HPDE6-E6E7 (cell line): ENCODE measurements at regions not wholly inside any gene's neighbourhood (a gene's known extent, or its start where the extent isn't known, plus 50 kb on each side); places are given as distances from the start of the nearest gene placed in this dataset.
"Not testable (repeated sequence)": the region's sequence is repeated elsewhere in the genome, so short reads cannot be mapped to it uniquely, and the experiment has no call there.

Experiments
- DNase-seq: peaks from one replicate; pipeline ENCODE4 v3.0.0; 2011; ENCODE audit warnings: missing footprints; ENCODE audit errors: extremely low spot score

GRCh38 chr3:20334842-20335241, 148.8 kb upstream of the SGO1 start:
- no peak for DNase-seq

- no peak for DNase-seq
Measured at GRCh38 chr3:20327889-20328288, 141.9 kb upstream of the SGO1 start.

DNA sequence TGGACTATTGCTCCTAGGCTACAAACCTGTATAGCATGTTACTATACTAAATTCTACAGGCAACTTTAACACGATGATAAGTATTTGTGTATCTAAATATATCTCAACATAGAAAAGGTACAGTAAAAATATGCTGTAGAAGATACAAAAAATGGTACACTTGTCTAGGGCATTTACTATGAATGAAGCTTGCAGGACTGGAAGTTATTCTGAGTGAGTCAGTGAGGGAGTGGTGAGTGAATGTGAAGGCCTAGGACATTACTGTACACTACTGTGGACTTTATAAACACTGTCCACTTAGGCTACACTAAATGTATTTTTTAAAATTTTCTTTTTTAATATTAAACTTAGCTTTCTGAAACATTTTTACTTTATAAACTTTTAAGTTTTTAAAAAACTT, 140.5 kb upstream of the SGO1 start:
- DNase-seq: no peak

DNA sequence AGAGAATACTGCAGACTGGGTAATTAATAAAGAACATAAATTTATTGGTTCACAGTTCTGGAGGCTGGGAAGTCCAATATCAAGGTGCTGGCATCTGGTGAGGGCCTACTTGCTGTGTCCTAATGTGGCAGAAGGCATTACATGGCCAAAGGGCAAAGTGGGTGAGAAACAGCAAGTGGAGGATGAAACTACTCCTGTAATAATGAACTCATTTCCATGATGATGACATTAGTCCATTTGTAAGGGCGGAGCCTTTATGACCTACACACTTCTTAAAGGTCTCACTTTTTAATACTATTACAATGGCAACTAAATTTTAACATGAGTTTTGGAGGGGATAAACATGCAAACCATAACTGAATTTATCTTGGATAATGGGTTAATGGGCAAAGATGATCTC, 139.6 kb upstream of the SGO1 start:
- DNase-seq: no peak

DNA sequence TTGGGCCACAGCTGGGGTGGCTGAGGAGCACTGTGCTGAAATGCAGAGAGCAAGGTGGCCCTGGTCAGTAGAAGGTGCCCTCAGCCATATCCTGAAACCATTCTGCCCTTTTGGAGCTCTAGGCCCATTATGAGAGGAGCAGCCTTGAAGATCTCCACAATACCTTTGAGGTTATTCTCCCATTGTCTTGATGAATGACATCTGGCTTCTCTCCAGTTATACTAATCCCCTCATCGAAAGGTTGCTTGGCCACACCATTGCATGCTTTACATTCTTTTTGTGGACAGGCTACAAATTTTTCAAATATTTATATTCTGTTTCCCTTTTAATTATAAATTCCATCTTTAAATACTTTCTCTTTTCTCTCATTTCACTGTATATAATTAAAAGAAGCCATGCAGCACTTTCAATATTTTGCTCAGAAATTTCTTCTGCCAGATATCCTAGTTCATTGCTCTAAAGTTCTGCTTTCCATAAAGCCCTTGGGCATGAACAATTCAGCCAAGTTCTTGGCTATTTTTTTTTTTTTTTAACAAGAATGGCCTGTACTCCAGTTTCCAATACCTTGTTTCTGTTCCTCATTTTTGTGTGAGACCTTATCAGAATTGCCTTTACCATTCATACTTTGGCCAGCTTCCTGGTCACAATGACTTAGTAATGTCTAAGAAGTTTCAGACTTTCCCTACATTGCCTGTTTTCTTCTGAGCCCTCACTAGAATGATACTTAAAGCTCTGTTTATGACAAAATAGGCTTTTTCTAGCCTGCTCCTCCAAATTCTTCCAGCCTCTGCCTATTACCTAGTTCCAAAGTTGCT, 138.9 kb upstream of the SGO1 start:
- no peak for DNase-seq

DNA sequence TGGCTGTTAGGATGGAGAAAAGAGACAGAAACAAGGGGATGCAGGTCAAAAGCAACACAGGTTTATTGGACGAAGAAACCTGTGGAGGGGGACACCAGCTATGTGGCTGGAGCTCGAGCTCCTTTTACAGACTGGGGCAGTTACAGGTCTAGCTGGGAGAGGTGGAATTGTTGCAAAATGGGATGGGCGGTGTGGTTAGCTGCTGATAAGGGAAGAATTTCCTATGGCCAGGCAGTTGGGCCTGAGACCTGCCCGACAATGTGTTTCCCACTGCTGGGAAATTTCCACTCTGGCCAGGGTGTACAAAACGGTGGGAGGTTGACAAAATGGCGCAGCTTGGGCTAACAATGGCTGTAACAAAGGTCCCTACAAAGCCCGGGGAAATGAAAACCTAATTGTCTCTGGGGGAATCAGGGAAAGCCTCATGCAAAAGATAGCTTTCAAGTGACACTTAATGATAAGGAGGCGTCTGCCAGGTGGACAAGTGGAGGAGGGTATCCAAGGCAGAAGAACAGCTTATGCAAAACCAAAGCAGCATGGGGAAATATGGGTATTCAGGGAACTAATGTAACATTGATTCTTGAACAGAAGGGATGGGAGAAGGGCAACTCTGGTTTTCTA, 137.4 kb upstream of the SGO1 start:
- DNase-seq: no peak

- DNase-seq: no peak
Measured at GRCh38 chr3:20322085-20322484, 136.1 kb upstream of the SGO1 start.

GRCh38 chr3:20321391-20322047, 135.5 kb upstream of the SGO1 start:
- DNase-seq: no peak

GRCh38 chr3:20320489-20320888, 134.5 kb upstream of the SGO1 start:
- no peak for DNase-seq

GRCh38 chr3:20319551-20319950, 133.5 kb upstream of the SGO1 start:
- no peak for DNase-seq

GRCh38 chr3:20317616-20318015, 131.6 kb upstream of the SGO1 start:
- DNase-seq: no peak

DNA sequence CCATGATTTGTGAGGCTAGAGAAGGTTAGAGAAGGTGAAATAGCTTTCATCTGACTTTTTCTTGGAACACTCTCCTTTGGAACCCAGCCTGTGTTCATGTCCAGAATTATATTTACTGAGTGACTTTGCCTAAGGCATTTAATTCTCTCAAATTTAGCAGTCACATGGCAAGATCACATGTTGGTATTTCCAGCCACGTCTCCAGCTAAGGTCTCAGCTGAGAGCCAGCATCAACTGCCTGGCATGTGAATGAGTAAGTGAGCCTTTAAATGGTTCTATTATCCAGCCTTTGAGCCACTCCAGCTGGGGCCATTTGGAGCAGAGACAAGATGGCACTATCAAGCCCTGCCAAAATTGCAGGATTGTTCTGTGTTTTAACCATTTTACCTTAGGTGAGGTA, 130.2 kb upstream of the SGO1 start:
- no peak for DNase-seq

DNA sequence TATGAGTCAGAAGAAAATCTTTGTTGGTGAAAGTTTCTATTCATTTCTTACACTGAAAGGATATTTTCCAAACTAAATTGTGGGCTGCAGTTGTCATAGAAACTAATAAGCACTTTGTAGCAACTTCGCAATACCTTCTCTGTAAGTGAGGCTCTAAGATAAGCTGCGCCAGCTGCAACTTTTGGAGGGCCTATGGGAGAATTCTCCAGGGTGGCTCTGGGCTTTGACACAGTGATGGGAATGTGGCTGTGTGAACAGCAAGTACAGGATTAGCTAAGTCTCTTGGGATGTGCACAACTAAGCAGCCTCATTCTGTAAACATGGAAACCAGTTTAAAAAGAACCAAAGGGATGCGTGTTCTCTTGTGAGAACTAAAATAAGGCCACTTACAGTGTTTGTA, 124.6 kb upstream of the SGO1 start:
- DNase-seq: no peak

DNA sequence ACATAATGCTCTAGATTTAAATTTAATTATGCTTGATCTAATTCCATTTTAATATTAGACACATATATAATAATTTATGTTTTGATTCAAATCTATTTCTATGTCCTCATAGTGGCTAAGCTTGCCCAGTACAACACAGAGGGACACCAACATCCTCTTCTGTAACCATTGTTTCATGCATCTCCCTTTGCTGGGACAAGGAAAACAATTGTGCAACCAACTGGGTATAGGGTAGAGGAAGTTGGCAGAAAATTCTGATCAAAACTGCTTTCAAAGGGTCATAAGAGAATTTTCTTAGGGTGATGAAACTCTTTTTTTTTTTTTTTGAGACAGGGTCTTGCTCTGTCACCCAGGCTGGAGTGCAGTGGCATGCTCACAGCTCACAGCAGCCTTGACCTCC, 121.4 kb upstream of the SGO1 start:
- no peak for DNase-seq

DNA sequence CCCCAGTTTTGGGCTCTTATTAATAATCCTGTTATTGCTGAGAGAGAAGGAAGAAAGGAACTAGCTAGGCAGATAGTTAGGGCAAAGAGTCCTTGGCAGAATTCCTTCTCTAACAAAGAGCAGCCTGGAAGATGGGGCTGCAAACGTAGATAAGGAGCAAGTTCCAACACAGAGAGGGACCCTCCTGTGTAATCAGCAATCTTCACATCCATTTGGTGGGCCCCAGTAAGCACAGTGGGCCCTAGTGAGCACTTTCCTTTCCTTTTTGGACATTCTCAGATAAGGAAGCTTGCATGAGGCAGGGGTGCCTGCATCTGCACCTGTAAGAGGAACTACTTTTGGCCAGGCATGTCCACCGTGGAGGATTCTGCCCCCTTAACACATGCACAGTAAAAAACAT, 119.6 kb upstream of the SGO1 start:
- DNase-seq: no peak

DNA sequence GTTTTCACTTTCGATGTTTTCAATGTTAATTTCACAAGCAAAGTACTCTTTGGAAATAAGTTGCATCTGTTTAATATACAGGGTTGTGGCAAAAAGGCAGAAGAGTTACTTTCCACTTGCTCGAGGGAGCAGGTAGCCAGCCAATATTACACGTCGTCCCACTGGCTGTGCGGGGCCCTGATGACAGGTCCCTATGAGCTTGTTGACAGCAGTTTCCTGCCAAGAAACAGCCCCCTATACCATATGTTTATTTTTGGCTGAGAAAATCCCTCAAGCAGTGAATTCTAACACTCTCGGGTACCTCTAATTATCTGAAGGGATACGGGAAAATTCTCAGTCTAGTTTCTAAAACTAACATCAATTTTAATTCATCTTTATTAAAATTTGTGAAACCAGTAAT, 116.8 kb upstream of the SGO1 start:
- no peak for DNase-seq

DNA sequence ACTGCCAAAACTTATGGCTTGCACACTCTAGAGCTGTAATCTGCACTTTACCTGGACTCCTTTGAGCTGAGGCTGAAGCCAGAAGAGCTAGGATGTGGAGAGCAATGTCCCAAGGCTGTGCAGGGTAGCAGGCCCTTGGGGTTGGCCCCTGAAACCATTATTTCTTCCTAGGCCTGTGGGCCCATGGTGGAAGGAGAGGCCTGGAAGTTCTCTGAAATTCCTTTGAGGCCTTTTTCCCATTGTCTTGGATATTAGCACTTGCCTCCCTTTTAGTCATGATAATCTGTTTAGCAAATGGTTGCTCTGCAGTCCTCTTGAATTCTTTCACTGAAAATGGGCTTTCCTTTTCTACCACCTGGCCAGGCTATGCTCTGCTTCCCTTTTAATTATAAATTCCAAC, 102.0 kb upstream of the SGO1 start:
- DNase-seq: no peak

DNA sequence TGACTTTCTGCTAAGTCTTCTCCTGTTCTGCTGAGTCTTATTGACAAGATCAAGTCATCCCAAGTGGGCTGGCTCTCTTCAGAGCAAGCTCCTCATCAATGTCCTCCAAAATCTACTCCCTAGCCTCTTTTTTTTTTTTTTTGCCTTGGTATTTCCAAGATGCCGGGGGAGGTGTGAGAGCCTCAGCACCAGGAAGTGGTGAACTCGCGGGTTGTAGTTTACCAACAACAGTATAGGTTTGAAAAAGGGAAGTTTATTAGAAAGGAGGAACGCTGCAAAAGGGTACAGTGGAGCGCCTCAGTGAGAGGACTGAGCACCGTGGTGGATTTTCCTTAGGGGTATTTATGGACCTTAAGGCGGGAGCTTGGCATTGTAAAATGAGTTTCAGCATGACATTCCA, 94.3 kb upstream of the SGO1 start:
- no peak for DNase-seq

GRCh38 chr3:20265977-20266376, 80.0 kb upstream of the SGO1 start:
- not testable (repeated sequence) for DNase-seq

DNA sequence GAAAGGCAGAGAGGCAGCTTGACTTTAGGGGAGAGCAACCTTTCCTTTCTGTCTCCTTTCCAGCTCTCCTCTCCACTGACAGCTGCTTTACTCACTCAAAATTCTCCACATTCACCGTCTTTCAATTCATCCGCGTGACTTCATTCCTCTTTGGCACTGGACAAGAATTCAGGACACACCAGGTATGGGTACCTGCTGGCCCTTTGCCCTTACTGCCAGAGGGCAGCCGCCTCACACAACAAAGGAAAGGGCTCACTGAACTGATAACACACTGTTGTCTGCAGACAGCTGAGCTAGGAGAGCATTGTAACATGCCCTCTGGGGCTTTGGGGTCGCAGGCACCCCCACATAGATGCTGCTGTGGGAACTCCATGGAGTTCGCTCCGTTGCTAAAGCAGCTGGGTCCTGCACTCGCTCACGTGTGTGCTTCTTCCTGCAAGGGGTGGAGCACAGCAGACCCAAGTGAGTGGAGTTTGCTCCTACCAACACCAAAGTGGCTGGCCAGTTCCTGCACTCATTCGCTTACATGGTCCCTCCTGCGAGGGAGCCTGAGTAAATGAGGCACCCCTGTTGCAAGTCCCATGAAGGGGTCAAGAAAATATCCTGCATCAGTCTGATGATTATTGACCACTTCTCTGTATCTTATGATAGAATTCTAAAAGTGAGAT, 79.0 kb upstream of the SGO1 start:
- no peak for DNase-seq

DNA sequence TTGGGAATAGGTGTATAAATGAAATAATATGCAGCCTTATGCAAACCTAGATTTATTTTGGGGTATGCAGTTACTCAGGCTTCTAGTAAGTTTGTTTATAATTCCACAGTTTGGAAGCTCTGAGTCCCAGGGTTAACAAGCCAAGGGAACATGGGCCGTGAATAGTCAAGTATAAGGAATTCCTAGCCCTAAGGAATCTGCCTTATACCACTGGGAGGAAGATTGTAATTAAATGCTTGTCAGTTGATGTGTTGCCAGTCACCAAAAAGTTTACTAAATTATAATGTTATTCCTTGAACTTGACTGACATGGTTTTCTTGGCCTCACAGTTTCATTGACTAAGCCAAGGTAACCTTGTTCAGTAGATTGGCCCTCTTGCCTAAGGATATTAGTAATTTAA, 72.4 kb upstream of the SGO1 start:
- DNase-seq: no peak

GRCh38 chr3:20256144-20256543, 70.1 kb upstream of the SGO1 start:
- DNase-seq: no peak
